ENCODE measurements at regions not wholly inside any gene's neighbourhood (a gene's known extent, or its start where the extent isn't known, plus 50 kb on each side); places are given as distances from the start of the nearest gene placed in this dataset.

DNA sequence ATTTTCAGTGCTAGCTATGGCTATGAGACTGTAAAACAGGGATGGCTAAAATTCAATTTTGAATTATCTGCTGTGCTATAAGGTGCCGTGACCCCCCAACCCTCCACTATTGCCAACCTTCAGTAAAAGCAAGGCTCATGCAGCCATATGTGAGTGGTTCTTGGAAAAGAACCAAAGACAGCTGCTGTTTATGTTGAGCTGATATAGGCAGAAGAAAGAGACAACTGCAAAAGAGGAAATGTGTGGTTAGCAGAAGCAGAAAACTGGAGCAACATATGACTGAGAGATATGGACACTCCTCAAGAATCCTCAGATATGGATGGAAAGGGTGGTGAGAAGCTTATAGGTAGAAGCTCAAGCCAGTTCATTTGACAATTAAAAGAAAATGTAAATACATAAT, 200.3 kb downstream of the TLE1 start:
- DNase-seq (ENCODE audit: low read depth), result no peak

DNA sequence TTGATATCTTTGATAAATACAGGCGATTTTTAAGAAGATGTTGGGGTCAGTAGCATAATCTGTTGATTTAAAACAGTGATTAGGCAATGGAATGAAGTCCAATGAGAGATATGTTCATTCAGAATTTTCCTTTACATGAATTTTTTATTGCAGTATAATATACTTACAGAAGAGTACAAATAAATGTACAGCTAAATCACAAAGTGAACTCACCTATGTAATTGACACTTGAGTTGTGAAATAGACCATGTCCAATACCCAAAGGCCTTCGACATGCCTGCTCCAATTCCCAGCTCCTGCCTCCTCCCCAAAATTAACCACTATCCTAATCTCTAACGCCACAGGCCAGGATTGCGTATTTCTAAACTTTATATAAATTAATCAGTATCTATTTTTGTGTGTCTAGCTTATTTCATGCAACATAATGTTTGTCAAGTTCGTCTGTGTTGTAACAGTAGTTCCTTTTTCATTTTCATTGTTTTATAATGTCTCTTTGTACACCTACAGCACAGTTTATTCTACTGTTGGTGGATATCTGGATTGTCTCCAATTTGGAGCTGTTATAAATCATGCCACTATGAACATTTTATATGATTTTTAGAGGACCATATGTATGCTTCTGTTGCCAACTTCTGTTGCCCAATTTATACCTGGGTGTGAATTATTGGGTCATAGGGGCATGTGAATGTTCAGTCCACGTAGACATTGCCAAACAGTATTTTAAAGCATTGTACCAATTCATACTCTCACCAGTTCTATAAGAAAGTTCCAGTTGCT, 208.3 kb downstream of the TLE1 start:
- DNase-seq (ENCODE audit: low read depth), result no peak

GRCh38 chr9:81479573-81479972, 209.8 kb downstream of the TLE1 start:
- no peak for DNase-seq (ENCODE audit: low read depth)

GRCh38 chr9:81477669-81478068, 211.7 kb downstream of the TLE1 start:
- DNase-seq (ENCODE audit: low read depth), result no peak

DNA sequence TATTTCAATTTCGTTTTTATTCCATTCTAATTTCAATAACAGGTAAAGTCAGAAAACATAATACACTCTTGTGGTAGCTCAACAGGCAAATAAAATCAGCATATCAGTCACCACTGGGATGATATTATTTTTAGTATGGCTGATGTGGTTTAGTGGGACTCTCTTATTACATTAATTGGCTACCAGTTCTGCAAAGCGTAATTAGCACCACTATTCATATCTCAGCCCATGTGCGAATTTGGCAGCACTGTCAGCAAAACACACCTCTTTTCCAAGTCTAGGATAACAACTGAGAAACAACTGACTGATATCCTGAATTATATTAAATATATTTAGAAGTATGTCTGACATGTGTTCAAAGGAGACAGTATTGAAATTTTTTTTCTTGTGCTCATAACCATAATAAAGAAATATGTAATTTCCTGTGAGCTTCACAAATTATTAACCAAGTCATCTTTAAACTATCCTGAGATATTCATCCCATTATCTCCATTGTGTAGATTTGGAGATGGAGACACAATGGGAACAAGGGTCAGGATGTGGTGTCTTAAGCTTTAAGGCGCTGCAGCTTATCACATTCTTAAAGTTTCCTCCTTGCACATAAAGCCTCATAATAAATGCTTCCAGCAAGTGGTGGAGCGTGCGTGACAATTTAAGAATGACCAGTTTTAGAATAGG, 212.4 kb downstream of the TLE1 start:
- DNase-seq (ENCODE audit: low read depth), result no peak

DNA sequence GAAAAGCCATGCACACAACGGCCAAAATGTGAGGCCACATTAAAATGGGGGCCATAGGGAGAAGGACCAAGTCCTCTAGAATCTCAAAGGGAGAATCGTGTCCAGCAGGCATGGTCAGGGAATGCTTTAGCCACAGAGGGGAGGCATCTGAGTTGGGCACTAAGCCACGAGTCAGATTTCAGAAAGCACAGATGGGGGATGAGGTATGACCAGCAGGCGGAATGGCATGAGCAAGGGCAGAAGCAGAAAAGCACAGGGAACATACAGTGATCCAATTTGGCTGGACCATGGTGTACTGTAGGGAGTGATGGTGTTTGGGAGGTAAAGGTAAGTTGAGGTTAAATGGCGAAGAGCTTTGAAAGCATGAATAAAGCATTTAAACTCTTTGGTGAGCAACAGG, 214.6 kb downstream of the TLE1 start:
- no peak for DNase-seq (ENCODE audit: low read depth)

- no peak for DNase-seq (ENCODE audit: low read depth)
Observed at GRCh38 chr9:81474125-81474524, 215.2 kb downstream of the TLE1 start.

DNA sequence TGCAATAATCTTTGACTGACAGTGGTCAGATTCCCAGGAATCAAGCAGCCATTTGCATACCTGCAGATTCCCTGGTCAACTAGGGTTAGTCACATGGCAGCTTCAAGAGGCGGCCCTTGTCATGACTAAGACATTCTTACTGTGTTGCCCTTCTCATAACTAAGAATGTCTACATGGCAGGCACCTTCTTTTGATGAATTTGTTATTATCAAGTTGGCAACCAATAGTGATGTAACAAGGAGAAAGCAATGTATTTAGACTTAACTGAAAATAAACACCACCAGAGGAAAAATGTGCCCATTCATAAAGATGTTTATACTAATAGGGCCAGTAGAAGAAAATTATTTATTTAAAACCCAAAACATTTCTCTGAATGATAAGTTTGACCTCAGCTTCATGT, 215.6 kb downstream of the TLE1 start:
- no peak for DNase-seq (ENCODE audit: low read depth)

GRCh38 chr9:81473206-81473605, 216.1 kb downstream of the TLE1 start:
- no peak for DNase-seq (ENCODE audit: low read depth)

- DNase-seq (ENCODE audit: low read depth), result no peak
Observed at GRCh38 chr9:81472701-81473100, 216.6 kb downstream of the TLE1 start.

DNA sequence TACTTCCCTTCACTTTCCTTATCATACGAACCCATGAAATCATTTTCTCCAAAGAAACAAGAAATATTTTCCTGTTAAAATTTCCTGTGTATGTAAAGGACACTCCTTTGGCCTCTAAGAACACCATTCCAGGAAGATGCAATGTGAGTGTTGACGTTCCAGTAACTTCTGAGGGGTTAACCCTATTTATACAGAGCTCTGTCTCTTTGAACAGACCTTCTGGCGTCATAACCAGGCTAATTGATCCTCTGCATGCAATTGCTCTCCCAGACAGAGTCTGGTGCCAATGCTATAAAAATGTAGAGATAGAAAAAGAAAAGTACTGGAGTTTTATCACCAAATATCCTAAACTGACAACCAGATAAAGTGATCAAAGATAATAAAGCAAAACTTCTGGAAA, 218.5 kb downstream of the TLE1 start:
- no peak for DNase-seq (ENCODE audit: low read depth)

DNA sequence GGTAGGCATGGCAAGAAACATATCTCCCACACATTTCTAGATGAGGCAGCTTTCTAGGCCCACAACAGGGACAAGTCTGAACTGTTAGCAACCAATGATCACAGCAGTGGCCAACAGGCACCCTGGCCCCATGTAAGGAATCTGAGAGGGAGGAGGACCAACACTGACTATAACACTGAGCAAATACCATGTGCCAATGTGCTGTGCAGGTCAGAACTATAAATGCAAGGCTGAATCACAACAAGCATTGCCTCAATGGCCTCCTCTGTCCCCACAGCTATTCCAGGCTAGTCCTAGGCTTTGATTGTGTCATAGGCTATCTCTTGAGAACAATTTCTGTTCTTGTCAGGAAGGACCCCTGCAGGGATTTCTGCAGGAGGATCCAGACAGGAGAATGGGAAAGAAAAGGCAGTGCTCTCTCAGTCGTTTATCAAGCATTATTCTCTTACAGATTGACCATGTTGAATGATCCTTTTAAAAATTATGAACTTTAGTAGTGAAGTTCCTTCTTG, 221.2 kb downstream of the TLE1 start:
- no peak for DNase-seq (ENCODE audit: low read depth)

- no peak for DNase-seq (ENCODE audit: low read depth)
Observed at GRCh38 chr9:81466981-81467380, 222.4 kb downstream of the TLE1 start.

DNA sequence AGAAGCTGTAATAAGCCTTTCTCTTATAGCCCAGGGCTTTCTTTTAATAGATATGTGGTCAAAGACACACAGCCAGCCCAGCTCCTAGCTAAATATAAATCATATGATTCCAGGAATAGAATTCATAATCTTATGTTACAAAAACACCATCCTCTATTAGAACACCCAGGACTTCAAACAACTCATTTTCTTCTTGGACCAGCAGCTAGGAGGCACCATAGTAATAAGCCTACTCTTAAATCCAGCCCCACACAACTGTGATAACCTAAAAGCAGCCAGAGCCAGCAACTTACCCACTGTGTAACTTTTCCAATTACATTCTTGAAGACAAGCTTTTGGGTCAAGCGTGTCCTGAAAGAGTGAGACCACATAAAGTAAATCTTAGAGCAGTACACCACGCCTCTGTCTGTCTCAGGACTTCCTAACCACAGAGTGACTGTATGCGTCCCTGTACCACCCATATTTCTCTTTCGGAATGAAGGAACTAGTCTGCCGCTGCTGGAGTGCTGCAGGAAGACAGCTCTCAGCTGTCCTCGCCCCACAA, 223.8 kb downstream of the TLE1 start:
- no peak for DNase-seq (ENCODE audit: low read depth)

DNA sequence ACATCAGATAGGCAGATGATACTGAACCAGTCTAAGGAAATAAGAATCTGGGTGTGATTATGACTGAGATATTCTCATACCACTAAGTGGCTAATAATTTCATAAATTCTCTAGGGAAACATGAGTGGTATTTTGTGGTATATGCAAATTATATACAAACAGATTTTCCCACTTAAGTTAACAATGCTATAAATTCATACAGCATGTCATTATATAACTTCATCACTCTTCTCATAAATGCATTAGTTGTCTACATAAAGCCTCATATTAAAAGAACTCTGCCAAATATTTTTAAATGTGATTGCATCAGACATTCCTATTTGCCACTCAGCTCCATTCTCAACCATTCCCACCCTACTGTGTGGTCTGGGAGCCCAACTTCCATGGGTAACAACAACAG, 226.5 kb downstream of the TLE1 start:
- DNase-seq (ENCODE audit: low read depth), result no peak

GRCh38 chr9:81461196-81461595, 228.2 kb downstream of the TLE1 start:
- DNase-seq (ENCODE audit: low read depth), result no peak

DNA sequence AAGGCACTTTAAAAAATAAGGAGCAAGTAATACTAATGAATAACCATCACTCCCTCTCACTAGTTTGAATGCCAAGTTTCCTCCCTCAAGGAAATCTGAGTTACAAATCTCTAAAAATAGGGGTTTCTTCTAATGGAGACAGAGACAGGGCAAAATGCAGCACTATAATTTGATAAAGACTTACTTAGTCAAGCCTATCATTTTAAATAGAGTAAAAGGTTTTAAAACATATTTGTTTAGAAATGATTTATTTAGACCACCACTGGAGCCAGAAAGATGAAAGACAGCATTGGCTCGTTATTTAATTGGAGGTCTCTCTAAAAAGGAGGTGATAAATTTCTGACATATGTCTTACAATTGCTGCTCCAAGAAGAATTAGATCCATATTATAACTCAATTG, 228.7 kb downstream of the TLE1 start:
- DNase-seq (ENCODE audit: low read depth), result no peak

DNA sequence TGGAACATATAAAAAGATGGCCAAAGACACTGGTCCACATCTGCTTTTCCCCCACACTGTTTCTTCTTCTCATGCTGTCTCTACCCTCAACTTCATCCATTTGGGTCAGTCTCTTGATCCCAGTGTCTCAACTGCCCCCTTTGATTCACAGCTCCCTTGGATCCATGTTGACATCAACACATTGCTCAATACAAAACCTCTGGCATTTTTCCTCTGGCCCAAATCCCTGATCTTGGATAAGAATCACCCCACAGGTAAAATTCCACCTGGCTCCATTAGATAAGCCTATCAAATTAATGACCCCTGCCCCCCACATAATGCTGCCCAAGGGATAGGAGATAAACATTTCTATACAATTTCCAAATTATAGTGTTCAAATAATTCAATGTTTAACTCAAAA, 229.8 kb downstream of the TLE1 start:
- no peak for DNase-seq (ENCODE audit: low read depth)

DNA sequence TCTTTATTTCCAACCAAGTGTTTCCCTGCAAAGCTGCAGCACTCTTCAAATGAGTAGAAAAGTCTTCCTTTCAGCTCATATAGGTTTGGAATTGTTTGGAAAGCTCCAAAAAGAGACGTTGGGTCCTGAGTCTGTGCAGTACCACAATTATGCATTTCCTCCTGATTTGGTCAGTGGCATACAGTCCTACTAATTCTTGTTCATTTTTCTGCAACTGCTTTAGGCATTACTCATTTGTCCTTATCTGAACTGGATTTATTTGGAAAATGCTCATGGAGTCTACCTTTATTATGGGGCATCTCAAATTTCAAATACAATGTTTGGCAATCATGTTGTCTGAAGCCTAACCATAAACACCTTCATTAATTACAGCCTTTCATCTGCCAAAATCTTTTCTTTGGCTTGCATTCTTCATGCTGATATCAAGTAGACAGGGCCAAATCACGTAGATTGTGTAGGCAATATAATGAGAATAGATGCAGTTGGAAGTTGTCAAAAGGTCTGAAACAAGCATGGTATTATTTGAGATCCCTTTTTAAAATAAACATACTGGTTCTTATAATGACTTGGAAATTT, 232.8 kb downstream of the TLE1 start:
- no peak for DNase-seq (ENCODE audit: low read depth)

GRCh38 chr9:81455462-81456219, 233.7 kb downstream of the TLE1 start:
- DNase-seq (ENCODE audit: low read depth), result no peak

DNA sequence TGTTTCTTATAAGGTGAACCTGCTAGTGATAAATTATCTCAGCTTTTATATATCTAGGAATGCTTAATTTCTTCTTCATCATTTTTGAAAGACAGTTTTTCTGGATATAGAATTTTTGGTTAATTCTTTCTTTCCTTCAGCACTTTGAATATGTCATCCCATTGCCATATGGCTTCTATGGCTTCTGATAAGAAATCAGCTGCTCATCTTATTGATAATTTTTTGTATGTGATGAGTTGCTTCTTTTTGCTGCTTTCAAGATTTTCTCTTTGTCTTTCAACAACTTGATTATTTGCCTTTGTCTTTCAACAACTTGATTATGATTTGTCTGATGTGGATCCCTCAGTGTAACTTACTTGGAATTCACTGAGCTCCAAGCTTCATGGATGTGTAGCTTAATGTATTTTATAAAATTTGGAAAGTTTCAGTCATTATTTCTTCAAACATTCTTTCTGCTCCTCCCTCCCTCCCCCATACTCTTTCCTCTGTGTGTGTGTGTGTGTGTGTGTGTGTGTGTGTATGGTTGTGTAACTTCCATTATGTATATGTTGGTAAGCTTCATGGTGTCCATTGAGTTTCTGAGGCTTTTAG, 243.9 kb downstream of the TLE1 start:
- no peak for DNase-seq (ENCODE audit: low read depth)

- DNase-seq (ENCODE audit: low read depth), result no peak
Observed at GRCh38 chr9:81431641-81432040, 257.7 kb downstream of the TLE1 start.

Measured in stimulated activated CD8-positive, alpha-beta memory T cell treated with anti-CD3 and anti-CD28 coated beads, Interleukin-15, amount 100 ng/mL, for 1 hour (primary cell).